ENCODE measurements at regions not wholly inside any gene's neighbourhood (a gene's known extent, or its start where the extent isn't known, plus 50 kb on each side); places are given as distances from the start of the nearest gene placed in this dataset.
"Not testable (repeated sequence)": the region's sequence is repeated elsewhere in the genome, so short reads cannot be mapped to it uniquely, and the experiment has no call there.

DNA sequence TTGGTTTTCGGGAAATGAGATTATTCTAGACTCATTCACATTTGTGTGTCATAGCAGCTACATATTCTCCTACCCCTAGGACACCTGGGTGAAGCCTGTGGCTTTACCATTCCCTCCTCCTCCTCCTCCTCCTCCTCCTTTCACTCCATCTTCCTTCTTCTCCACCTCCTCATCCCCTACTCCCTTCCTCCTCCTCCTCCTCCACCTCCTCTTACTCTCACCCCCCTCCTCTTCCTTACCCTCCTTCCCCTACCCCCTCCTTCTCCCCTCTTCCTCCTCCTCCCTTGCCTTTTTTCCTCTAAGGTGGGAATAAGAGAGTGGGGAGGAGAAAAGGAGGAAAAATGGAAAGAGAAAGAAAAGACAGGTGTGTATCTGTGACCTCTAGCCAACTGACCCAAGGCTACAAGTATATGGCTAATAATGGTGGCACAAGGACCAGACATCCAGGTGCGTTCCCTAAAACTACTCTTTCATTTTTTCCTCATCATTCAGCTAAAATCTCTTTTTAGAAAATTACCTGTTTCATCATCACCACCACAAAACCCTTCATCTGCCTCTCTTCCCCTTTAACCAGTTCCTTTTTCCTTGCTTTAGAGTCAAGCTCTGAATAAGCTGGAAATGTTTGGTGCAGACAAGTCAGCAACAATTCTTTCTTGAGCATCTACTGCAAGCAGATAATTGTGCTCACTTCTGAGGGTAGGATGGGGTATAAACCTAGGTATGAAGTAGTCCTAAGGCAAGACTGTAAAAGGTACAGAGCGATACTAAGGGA, 149.8 kb upstream of the FOXN3 start:
- no peak for DNase-seq (ENCODE audit: low spot score)

DNA sequence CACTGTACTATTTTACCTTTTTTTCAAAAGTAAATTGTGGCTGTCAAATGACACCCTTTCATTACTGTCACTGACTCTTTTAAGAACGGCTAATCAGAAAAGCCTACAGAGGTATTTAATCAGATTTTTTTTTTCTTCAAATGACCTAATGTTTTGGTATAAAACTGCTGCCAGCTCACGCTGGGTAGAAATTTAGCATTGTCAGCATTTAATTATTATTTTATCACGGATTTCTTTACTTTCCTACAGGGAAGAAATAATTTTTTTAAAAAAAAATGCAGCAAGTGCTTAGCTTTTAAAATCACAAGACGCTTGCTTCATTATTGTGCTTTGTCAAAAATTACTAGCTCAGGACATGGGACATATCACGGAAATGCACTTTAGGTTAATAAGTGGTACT, 149.1 kb upstream of the FOXN3 start:
- DNase-seq (ENCODE audit: low spot score): no peak

DNA sequence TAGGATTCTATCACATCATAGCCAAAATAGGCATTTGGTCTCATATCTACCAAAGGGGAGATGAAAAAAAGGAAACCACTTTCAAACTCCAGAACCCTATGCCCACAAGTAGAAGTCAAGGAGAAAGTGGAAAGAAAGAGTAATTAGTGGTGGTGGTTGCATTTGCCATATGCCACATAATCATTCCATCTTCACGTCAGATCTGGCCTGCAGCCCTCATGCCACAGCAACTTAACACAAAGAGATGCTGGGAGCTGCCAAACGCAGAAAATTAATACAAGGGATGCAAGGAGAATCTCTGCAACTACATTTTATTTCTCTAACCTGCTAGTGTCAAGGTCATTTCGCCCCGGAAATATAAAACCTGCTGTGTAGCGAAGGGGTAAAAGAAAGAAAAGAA, 148.6 kb upstream of the FOXN3 start:
- no peak for DNase-seq (ENCODE audit: low spot score)

DNA sequence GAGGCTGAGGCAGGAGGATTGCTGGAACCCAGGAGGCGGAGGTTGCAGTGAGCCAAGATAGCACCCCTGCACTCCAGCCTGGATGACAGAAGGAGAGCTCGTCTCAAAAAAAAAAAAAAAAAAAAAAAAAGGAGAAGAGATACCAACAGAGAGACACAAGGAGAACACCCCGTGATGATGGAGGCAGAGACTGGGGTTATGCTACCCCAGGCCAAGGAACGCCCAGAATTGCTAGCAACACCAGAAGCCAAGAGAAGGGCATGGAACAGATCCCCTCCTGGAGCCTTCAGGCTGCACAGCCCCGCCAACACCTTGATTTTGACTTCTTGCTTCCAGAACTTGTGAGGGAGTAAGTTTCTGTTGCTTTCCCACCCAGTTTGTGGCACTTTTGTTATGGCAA, 148.0 kb upstream of the FOXN3 start:
- DNase-seq (ENCODE audit: low spot score): no peak

DNA sequence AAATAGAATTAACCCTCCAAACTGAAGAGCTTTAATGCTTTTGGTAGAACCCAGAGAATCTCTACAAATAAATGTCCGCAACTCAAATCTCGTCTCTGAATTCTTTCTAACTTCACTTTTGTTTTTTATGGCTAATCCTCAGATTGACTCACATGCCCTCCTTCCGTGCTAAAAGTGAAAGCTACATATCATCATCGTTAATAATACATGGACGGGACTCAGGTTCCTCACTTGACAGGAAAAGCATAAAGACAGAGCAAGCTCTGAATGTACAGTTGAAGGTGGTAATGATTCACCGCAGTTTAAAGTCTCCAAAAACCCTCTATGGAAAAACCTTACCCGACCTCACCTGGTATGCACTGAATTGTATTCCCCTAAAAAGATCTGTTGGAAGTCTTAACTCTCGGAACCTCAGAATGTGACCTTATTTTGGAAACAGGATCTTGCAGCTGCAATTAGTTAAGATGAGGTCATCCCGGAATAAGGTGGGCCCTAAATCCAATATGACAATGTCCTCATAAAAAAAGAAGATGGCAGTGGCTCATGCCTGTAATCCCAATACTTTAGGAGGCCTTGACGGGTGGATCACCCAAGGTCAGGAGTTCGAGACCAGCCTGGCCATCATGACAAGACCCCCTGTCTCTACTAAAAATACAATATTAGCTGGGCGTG, 147.4 kb upstream of the FOXN3 start:
- DNase-seq (ENCODE audit: low spot score): no peak

DNA sequence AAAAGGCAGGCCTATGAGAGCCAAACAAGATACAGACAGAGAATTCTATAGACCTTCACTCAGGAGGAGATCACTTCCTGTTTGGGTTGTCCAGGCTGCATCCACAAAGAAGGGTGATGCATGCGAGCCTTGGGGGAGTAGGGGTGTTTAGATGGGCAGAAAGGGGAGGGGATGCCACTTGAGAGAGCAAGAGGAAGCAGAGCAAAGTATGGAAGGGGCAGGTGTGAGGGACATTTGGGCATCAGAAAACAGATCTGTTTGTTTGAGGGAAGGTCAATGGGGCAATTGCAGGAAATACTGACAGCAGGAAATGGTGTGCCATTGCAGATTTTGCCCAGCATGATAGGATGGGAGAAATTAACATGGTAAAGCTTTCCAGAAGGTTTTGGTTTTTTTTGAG, 146.4 kb upstream of the FOXN3 start:
- DNase-seq (ENCODE audit: low spot score): no peak

DNA sequence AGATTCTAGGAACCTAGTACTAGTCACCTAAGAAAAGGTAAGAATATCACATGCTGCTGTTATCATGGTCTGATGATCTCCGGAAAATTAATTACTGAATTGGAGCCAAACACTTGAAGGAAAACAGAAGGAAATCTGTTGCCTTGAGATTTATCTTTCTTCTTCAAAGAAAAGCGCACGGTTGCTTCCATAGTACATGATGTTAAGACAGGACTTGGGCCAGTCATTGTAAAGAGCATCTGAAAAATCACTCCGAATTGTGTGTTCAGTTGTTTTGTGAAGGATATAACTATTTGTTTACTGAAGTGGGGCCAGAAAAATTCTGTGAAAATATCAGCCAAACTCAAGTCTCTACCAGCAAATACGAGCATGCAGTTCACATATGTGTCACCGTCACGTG, 134.9 kb upstream of the FOXN3 start:
- DNase-seq (ENCODE audit: low spot score): no peak

DNA sequence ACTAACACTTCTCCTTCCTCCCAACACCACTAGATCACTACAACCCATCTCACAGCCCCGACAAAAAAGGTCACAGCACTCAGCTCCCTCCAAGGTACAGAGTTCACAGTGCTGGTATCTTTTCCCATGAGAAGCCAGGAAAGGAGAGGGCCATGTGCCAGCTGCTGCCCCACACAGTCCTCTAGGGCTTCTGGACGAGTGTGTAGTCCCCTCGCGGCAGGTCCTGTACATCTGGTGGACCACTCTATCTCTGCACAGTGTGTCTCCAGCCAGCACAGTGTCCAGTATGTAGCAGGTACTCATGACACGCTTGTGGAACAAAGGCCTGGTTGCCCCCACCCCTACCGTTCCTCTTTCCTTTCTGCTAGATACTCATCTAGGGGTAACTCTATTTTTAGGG, 134.4 kb upstream of the FOXN3 start:
- no peak for DNase-seq (ENCODE audit: low spot score)

DNA sequence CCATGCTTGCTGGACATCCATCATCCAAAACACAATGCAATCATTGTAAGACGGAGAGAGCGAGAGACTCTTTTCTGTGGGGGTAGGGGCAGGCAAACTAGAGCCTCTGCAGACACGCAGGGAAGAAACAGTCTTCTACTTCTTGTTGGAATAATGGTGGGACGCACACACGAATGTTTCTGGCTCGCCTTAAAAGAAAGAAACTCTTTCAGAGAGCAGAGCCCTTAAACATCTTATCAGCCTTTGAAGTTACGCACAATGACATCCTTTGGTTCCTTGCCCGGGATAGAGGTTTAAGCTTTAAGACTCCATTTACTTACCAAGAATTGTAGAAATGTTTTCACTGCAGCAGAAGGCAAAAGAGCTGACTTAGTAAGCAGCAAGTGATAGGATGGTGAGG, 133.8 kb upstream of the FOXN3 start:
- no peak for DNase-seq (ENCODE audit: low spot score)

DNA sequence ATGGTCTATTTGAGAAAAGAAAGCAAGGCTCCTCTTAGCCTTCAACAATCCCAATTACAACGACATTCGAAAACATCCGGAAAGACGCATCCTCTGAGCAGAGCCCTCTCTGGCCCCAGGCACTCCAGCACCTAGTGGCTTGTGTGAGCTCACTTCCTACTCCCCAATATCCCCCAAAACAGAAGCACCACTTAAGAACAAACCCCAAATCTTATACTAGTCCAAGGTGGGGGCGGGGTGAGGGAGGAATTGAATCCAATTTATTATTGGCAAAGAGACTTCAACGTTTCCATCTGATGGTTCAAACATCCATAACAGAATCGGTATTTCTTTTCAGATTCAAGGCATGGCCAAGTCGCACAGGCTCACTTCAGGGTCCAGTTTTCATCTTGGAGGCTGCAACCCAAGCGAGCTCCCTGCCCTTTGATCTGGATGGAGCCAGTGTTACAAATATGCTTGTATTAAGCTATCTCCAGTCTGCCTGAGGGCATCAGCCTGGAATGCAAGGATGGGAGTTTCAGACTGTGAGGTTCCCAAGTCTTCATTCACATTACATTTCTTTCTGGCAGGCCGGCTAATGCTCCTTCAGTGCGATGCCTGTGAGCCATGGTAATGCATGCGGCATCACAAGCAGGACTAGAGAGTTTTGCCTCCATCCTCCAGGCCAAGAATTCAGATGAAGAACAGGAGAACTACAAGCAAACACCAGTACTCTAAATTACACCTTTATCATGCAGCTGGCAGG, 132.5 kb upstream of the FOXN3 start:
- no peak for DNase-seq (ENCODE audit: low spot score)

DNA sequence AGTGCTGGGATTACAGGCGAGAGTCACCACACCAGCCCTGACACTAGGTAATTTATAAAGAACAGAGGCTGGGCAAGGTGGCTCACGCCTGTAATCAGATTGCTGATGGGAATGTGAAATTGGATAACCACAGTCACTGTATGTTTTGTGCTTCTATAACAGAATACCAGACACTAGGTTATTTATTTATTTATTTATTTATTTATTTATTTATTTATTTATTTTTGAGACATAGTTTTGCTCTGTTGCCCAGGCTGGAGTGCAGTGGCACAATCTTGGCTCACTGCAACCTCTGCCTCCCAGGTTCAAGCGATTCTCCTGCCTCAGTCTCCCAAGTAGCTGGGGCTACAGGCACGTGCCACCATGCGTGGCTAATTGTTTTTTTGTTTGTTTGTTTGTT, 130.0 kb upstream of the FOXN3 start:
- not testable (repeated sequence) for DNase-seq (ENCODE audit: low spot score)

DNA sequence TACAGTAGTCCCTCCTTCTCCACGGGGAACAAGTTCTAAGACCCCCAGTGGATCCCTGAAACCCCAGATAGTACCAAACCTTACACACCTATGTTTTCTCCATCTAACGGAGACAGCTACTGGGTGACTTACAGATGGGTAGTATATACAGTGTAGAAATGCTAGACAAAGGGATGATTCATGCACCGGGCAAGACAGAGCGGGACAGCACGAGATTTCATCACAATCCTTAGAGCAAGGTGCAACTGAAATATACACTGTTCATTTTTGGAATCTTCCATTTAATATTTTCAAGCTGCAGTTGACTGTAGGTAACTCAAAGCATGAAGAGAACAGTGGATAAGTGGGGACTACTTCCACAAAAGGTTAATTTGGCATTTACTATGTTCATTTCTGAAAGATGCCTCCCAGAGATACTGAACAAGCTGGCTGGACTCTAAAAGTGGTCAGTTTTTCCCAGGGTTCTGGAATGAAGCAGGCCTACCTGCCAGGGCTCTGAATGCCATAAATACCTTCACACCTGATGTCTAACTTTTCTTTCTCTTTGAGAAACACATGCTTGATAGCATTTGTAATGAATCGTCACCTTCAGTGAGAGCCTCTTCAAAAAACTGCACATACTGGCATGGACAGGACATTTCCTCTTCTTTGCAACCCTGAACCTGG, 127.7 kb upstream of the FOXN3 start:
- no peak for DNase-seq (ENCODE audit: low spot score)

DNA sequence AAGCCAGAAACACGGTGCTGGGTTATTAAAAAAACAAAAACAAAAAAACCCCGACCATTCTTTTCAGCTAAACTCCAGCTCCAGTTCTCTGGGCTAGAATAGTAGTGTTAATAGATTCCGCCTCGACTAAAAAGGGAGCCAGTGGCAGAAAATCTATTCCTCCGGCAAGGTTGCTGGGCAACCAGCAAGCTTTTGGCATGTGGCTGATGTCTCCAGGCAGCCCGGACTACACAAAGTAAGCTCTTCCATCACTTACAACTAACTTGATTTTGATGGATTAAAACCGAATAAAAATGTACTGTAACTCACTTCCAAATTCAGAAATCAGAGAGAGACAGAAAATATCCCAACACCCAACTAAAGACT, 126.4 kb upstream of the FOXN3 start:
- no peak for DNase-seq (ENCODE audit: low spot score)

DNA sequence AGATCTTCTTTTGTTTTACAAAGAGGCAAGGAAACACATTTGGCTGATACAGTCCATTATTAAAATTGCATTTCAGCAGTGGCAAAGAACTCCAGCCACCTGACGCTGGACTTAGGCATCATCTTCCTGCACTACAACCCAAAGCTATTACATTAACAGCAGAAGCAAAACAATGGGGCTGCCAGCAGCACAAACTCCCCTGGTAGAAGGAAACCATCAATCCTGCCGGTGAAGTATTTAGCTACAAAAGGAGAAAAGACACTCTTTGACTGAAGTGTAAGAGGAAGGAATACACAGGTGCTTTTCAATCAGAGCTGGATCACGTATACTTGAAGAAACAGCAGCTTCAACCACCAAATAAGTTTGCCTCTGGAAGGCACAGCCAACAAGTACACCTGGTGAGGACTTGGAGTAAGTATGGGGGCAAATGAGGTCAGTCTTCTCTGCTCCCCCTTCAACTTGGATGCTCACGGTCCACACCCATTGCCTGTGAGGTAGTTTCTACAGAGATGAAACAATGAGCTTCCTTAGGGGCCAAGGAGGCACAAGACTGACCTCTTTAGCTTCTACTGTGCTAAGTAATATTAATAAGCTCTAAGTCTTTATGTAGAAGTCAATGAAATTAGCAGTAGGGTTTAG, 125.9 kb upstream of the FOXN3 start:
- no peak for DNase-seq (ENCODE audit: low spot score)

DNA sequence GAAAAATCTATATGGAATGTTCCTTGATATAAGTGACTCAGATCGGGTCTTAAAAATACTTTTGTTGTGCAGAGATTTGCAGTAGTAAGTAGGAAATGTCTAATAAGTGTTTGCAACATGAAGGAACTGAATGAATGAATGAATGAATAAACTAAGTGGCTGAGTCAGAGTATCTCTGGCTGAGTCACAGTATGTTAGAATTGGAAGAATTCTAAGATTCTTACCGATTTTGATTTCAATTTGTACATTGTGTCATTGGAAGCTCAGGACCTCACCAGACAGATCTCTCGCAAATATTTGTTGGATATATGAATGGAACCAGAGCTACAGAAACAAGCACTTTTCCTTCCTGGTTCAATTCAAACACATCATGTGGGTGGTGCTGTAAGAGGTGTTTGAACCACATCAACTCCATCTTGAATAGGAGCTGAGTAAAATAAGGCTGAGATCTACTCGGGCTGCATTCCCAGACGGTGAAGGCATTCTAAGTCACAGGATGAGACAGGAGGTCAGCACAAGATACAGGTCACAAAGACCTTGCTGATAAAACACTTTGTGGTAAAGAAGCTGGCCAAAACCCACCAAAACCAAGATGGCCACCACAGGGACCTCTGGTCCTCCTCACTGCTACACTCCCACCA, 123.9 kb upstream of the FOXN3 start:
- no peak for DNase-seq (ENCODE audit: low spot score)

DNA sequence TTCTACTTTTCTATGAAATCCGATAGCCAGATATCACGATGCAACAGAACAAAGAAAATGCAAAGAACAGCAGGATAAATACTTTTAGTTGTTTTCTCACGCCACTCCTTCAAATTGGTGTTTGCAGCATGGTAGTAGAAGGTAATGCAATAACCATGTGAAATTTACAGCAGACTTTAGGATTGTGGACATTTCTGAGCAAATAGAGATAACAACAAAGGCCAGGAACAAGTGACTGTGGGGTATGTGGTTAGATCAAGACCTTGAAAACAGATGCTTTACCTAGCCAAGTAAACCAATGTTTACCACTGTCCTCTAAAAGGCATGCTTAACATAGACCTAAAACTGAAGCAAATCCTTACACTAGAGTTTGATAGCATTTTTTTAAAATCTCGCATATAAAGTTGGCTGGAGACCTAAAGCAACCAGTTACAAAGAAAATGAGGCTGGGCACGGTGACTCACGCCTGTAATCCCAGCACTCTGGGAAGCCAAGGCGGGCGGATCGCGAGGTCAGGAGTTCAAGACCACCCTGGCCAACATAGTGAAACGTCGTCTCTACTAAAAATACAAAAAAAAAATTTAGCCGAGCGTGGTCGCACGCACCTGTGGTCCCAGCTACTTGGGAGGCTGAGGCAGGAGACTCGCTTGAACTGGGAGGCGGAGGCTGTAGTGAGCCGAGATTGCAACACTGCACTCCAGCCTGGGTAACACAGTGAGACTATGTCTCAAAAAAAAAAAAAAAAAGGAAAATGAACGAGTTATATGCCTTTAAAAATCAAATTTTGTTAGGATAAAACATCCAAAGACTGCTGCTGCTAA, 123.2 kb upstream of the FOXN3 start:
- no peak for DNase-seq (ENCODE audit: low spot score)

DNA sequence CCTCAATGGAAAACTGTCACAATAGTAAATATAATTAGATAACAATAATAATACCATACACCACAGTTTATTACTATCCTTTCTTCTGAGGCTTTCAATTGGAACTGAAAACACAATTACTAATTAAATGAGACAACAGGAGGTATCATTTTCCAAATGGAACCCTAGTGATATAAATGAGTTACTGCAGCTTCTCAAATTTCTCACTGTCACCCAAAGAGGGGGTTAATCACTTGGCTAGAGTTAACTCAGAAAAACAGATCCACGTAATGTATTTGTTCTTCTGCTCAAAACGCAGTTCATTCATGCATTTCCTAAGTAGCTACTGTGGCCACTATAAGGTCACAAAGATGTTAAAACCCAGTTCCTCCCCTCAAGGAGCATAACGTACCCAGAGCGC, 120.9 kb upstream of the FOXN3 start:
- DNase-seq (ENCODE audit: low spot score): no peak

DNA sequence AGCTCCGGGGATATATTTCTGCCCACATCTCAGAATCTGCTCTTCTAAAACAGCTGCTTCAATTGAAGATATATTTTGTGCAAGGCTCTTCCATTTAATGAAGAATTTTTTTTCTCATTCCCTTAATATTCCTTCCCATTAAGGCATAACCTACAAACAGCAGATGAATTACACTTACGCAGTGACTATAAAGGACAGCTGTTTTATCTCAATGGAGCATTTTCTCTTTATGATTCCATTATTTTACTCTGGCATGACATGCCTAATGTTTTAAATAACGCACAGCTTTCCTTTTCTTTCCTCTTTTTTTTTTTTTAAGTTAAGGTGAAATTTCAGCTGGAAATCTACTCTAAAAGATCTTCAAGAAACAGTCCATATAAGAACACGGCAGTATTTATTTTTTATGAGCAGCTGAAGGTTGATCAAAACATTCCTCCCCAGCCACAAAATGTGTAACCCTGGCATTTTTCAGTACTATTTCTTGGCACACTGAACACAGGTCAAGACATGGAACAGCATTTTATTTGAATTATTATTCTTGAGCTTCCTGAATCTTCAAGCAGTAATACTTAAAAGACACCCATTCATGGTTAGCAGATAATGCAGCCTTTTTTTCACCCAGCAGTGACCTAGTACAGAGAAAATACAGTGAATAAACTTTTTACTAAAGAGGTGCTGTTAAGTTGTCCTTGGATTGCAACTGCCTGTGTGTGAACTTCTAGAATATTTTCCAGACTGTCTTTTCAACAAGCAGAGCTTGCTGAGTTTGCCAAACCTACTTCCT, 118.1 kb upstream of the FOXN3 start:
- DNase-seq (ENCODE audit: low spot score): no peak

DNA sequence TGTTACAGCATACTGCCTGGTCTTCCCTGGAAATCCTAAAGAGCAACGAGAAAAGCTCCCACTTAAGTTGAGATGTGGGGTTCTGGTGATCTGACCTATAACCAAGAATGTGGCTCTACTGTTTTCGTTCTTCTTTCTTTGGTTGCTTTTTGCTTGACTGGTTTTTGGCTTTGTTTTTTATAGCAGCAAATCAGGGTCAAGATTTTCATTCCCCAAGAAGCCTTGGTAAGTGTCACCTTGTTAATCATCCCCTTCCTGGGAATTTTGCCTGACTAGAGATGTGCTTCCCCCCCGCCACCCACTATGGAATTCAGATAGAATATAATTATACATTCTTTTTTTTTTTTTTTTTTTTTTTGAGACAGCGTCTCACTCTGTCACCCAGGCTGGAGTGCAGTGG, 116.7 kb upstream of the FOXN3 start:
- DNase-seq (ENCODE audit: low spot score): no peak

DNA sequence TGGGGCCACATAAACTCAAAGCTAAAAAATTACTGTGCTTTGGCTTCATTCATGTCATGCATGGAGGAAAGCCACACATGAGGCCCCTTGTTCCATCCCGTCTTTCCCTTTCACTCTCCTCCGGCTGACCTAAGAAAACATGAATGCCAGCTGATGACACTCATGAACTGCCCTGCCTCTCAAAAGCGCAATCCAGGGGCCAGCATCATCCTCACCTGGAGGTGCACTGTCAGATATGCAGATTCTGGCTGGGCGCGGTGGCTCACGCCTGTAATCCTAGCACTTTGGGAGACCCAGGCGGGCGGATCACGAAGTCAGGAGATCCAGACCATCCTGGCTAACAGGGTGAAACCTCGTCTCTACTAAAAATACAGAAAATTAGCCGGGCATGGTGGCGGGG, 116.1 kb upstream of the FOXN3 start:
- no peak for DNase-seq (ENCODE audit: low spot score)
